ENCODE measurements at regions not wholly inside any gene's neighbourhood (a gene's known extent, or its start where the extent isn't known, plus 50 kb on each side); places are given as distances from the start of the nearest gene placed in this dataset.

- no peak overlapping the region for H3K14ac ChIP-seq (ENCODE audit: insufficient read length)
- ChIA-PET CTCF (ENCODE audit: partially characterized antibody) (interaction anchor here (0.6 to 1.1 kb wide), 4 partner anchors 11 to 566 kb away, joined by 3 to 4 read pairs (median 4); no protein-coding TSS in a partner anchor), POLR2A (ENCODE audit: partially characterized antibody) (interaction anchor here (0.6 to 2.9 kb wide), 3 partner anchors 8 to 728 kb away, joined by 3 to 9 read pairs (median 3); no protein-coding TSS in a partner anchor)
- H3K9ac ChIP-seq (replicated peaks in 1 of 4; ENCODE audit: extremely low read depth in 1 of 4, low read depth in 3 of 4, low read length in 3 of 4): no peak overlapping the region
- H2BK20ac ChIP-seq (ENCODE audit: low read length): no peak overlapping the region
- H2BK12ac ChIP-seq (ENCODE audit: low read depth, low read length): no peak overlapping the region
- peak in 1 of 2 experiments; percentile 50 for DNase-seq (ENCODE audit: low read depth in 1 of 2, low spot score in 2 of 2)
- H3K18ac ChIP-seq (ENCODE audit: extremely low read depth, low read length): no peak overlapping the region
- peak overlapping the region; percentile 68 to 74 for H3K4me2 ChIP-seq (ENCODE audit: insufficient read depth in 1 of 2, low read depth in 2 of 2, low read length in 2 of 2)
- H3K4me3 ChIP-seq (ENCODE audit: extremely low read depth in 1 of 4, insufficient read depth in 2 of 4, low read depth in 3 of 4, low read length in 4 of 4): peak overlapping the region; percentile 23 to 65 (median 26)
- H4K8ac ChIP-seq (ENCODE audit: extremely low read depth, insufficient read depth, low read length): no peak overlapping the region; the same call in 1 of the 2 replicates
- H2BK15ac ChIP-seq (ENCODE audit: low read length): no peak overlapping the region
- H3K36me3 ChIP-seq (ENCODE audit: control insufficient read depth in 2 of 4, insufficient read depth in 4 of 4, low read length in 3 of 4): no peaks in the 10 kb centered on the region
- H3K79me1 ChIP-seq (ENCODE audit: low read depth, low read length): no peaks in the 10 kb centered on the region
- H4K20me1 ChIP-seq (replicated peaks in 1 of 2; ENCODE audit: control insufficient read depth in 1 of 2, insufficient read depth in 2 of 2, low read length in 2 of 2): peaks cover 0 to 3% of the 10 kb centered on the region in 2 experiments
- H3K4ac ChIP-seq (replicated peaks; ENCODE audit: insufficient read length, low read depth, low read length): no peak overlapping the region
- no peak overlapping the region for H3K56ac ChIP-seq (replicated peaks; ENCODE audit: insufficient read length, low read depth, low read length)
- TF ChIP-seq TAF1 (IDR thresholded peaks at IDR 0.05; ENCODE audit: low read depth, low read length) (no peak), MAX (IDR thresholded peaks at IDR 0.05) (no peak), KDM5A (IDR thresholded peaks at IDR 0.05; ENCODE audit: low read length) (no peak), YY1 (IDR thresholded peaks at IDR 0.05; ENCODE audit: low read depth, low read length) (no peak)
- H2BK120ac ChIP-seq (replicated peaks; ENCODE audit: low read depth, low read length): no peak overlapping the region
- no peak overlapping the region for H2AK5ac ChIP-seq (ENCODE audit: low read depth, low read length)
- H2AFZ ChIP-seq (ENCODE audit: low read length): no peak overlapping the region
- H3K79me2 ChIP-seq (ENCODE audit: control insufficient read depth in 1 of 2, insufficient read depth in 2 of 2, low read length in 2 of 2): no peaks in the 10 kb centered on the region
- H3K4me1 ChIP-seq (replicated peaks in 1 of 4; ENCODE audit: control insufficient read depth in 3 of 4, insufficient read depth in 4 of 4, low read length in 3 of 4): 0 out of 7 replicates have a peak, but pooled peaks cover 0 to 2% (median 0%) of the 10 kb centered on the region in 4 experiments
- no CpG with 5 or more reads among the region's 34 CpGs for WGBS, 2 experiments (ENCODE audit: extremely low coverage in 1 of 2, insufficient coverage in 1 of 2, insufficient read length in 1 of 2, insufficient replicate concordance in 2 of 2, low coverage in 1 of 2, low lambda C conversion rate in 2 of 2, missing lambda C conversion rate in 1 of 2)
- no peak overlapping the region for H3K23ac ChIP-seq (ENCODE audit: insufficient read length)
- H3K27ac ChIP-seq (ENCODE audit: low read depth, low read length): no peak overlapping the region
- no peak overlapping the region for H4K5ac ChIP-seq (ENCODE audit: insufficient read length, low read depth, low read length)
- H4K91ac ChIP-seq (replicated peaks; ENCODE audit: insufficient read length, low read length): no peak overlapping the region
- no peak overlapping the region for H2BK5ac ChIP-seq (ENCODE audit: low read depth, low read length)
- H3K27me3 ChIP-seq (replicated peaks in 1 of 4; ENCODE audit: control insufficient read depth in 3 of 4, extremely low read depth in 1 of 4, insufficient read depth in 3 of 4, low read length in 3 of 4): peaks cover 18 to 70% (median 52%) of the 10 kb centered on the region in 4 experiments
- FAIRE-seq: no peak
- H3K9me3 ChIP-seq (ENCODE audit: insufficient read depth in 2 of 2, low read depth in 1 of 2, low read length in 1 of 2): no peaks in the 10 kb centered on the region
- H3K23me2 ChIP-seq (ENCODE audit: low read depth, low read length): peaks cover 6% of the 10 kb centered on the region; the same call in 1 of the 2 replicates
Measured at GRCh38 chrX:139202742-139203420, 327.7 kb upstream of the F9 start.
